Kidney epithelial cell (primary cell): ENCODE measurements at regions not wholly inside any gene's neighbourhood (a gene's known extent, or its start where the extent isn't known, plus 50 kb on each side); places are given as distances from the start of the nearest gene placed in this dataset.

Experiments used
- DNase-seq: peaks from one replicate; pipeline ENCODE4 v3.0.0-alpha.2; 2010; ENCODE audit warnings: low read depth
- H3K27me3 ChIP-seq: 2 replicates; pipeline ENCODE4 v1.6.0; 2011; ENCODE audit warnings: low read length; ENCODE audit not compliant: control insufficient read depth, insufficient read depth
- H3K36me3 ChIP-seq: 2 replicates; pipeline ENCODE4 v1.5.1; 2011; ENCODE audit warnings: low read length; ENCODE audit not compliant: control insufficient read depth, insufficient read depth
- H3K4me3 ChIP-seq: 2 replicates; pipeline ENCODE4 v1.5.1; 2011; ENCODE audit warnings: low read depth, mild to moderate bottlenecking, control low read depth, low read length
- CTCF ChIP-seq: IDR thresholded peaks from 2 replicates; pipeline ENCODE4 v1.5.1; 2011; ENCODE audit warnings: mild to moderate bottlenecking, moderate library complexity, low read length, control low read depth, inconsistent platforms; ENCODE audit not compliant: insufficient read depth, poor library complexity, severe bottlenecking

DNA sequence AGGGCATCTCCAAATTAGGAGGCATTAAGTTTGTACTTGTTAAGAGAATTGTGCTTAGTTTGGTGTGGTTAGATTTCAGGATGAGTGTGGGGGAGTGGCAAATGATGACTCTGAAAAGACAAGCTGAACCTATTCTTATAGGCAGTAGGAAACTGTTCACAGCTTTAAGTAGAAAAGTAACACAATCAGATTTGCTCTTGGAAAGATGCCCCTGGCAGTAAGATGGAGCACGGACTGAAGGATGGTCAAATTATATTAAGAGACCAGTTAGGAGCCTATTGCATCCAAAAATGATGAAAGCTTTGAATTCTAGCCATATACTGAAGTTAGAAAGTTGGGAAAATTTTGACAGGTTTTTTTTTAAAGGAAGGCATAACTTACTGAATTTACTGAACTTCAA lies 254.2 kb upstream of the MEF2C start:
- Histone ChIP-seq H3K27me3 (no peaks in the 10 kb centered on the region), H3K4me3 (no peak overlapping the region), H3K36me3 (no peaks in the 10 kb centered on the region)
- DNase-seq: no peak
- no peak for TF ChIP-seq CTCF

GRCh38 chr5:89133975-89134374 lies 251.0 kb upstream of the MEF2C start:
- H3K4me3 ChIP-seq: no peak overlapping the region
- TF ChIP-seq CTCF: no peak
- no peaks in the 10 kb centered on the region for H3K36me3 ChIP-seq
- no peak for DNase-seq
- no peaks in the 10 kb centered on the region for H3K27me3 ChIP-seq

DNA sequence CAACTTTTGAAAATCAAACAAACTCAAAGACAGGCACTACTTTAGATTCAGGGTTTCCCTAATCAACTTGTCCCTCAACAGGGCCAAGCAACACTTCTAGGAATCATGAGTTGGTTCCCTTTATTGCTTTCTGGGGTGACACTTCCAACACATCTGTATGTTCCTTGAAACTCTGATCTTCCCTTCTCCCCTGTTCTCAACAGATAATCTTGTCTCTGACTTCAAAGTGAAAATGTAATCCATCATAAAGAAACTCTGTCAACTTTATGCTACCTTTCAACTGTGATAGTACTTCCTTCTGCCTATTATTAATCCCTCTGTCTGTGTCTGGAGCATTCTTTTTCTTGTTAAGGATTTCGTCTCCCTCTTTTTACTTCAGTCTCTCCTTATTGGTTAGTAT lies 250.1 kb upstream of the MEF2C start:
- no peaks in the 10 kb centered on the region for H3K36me3 ChIP-seq
- H3K4me3 ChIP-seq: no peak overlapping the region
- no peak for TF ChIP-seq CTCF
- no peak for DNase-seq
- no peaks in the 10 kb centered on the region for H3K27me3 ChIP-seq

GRCh38 chr5:89130851-89131250 lies 247.9 kb upstream of the MEF2C start:
- TF ChIP-seq CTCF: no peak
- no peaks in the 10 kb centered on the region for H3K27me3 ChIP-seq
- H3K36me3 ChIP-seq: no peaks in the 10 kb centered on the region
- H3K4me3 ChIP-seq: no peak overlapping the region
- DNase-seq: no peak

- no peak for DNase-seq
- Histone ChIP-seq H3K4me3 (no peak overlapping the region), H3K36me3 (no peaks in the 10 kb centered on the region), H3K27me3 (no peaks in the 10 kb centered on the region)
- TF ChIP-seq CTCF: no peak
Measured at GRCh38 chr5:89129941-89130340, 247.0 kb upstream of the MEF2C start.

- no peak for DNase-seq
- Histone ChIP-seq H3K4me3 (no peak overlapping the region), H3K27me3 (no peaks in the 10 kb centered on the region), H3K36me3 (no peaks in the 10 kb centered on the region)
- TF ChIP-seq CTCF: no peak
Measured at GRCh38 chr5:89128906-89129625, 246.1 kb upstream of the MEF2C start.
